ENCODE measurements at regions not wholly inside any gene's neighbourhood (a gene's known extent, or its start where the extent isn't known, plus 50 kb on each side); places are given as distances from the start of the nearest gene placed in this dataset.

GRCh38 chr10:58052772-58053171 is 214.9 kb downstream of the IPMK start:
- Mint-ChIP-seq H3K9me3 (no peaks in the 10 kb centered on the region), H3K4me3 (no peak overlapping the region), H3K36me3 (no peaks in the 10 kb centered on the region), H3K27ac (no peak overlapping the region), H3K4me1 (no peaks in the 10 kb centered on the region), H3K27me3 (no peaks in the 10 kb centered on the region)
- ATAC-seq (ENCODE audit: low read depth) (no peak), DNase-seq (ENCODE audit: low spot score in 2 of 2) (no peak)

- Mint-ChIP-seq H3K27ac (no peak overlapping the region), H3K9me3 (no peaks in the 10 kb centered on the region), H3K4me3 (no peak overlapping the region), H3K4me1 (no peaks in the 10 kb centered on the region), H3K27me3 (no peaks in the 10 kb centered on the region), H3K36me3 (no peaks in the 10 kb centered on the region)
- DNase-seq (ENCODE audit: low spot score in 2 of 2) (no peak), ATAC-seq (ENCODE audit: low read depth) (no peak)
Observed at GRCh38 chr10:58050575-58050974, 217.1 kb downstream of the IPMK start.

GRCh38 chr10:58048936-58049335 is 218.8 kb downstream of the IPMK start:
- ATAC-seq (ENCODE audit: low read depth) (no peak), DNase-seq (ENCODE audit: low spot score in 2 of 2) (no peak)
- H3K27me3 Mint-ChIP-seq, result no peaks in the 10 kb centered on the region
- no peaks in the 10 kb centered on the region for H3K36me3 Mint-ChIP-seq
- H3K4me3 Mint-ChIP-seq, result no peak overlapping the region
- H3K27ac Mint-ChIP-seq, result no peak overlapping the region
- no peaks in the 10 kb centered on the region for H3K9me3 Mint-ChIP-seq
- H3K4me1 Mint-ChIP-seq, result no peaks in the 10 kb centered on the region

- no peaks in the 10 kb centered on the region for H3K36me3 Mint-ChIP-seq
- ATAC-seq (ENCODE audit: low read depth), result no peak
- peaks cover 6% of the 10 kb centered on the region for H3K9me3 Mint-ChIP-seq
- no peak for DNase-seq (ENCODE audit: low spot score in 2 of 2)
- H3K27me3 Mint-ChIP-seq, result no peaks in the 10 kb centered on the region
- H3K4me1 Mint-ChIP-seq, result no peaks in the 10 kb centered on the region
- no peak overlapping the region for H3K4me3 Mint-ChIP-seq
- no peak overlapping the region for H3K27ac Mint-ChIP-seq
Observed at GRCh38 chr10:58044072-58044471, 223.6 kb downstream of the IPMK start.

- H3K4me3 Mint-ChIP-seq, result no peak overlapping the region
- no peak for ATAC-seq (ENCODE audit: low read depth)
- no peaks in the 10 kb centered on the region for H3K4me1 Mint-ChIP-seq
- peaks cover 6% of the 10 kb centered on the region for H3K9me3 Mint-ChIP-seq
- no peak overlapping the region for H3K27ac Mint-ChIP-seq
- H3K36me3 Mint-ChIP-seq, result no peaks in the 10 kb centered on the region
- H3K27me3 Mint-ChIP-seq, result no peaks in the 10 kb centered on the region
- no peak for DNase-seq (ENCODE audit: low spot score in 2 of 2)
Observed at GRCh38 chr10:58041901-58042300, 225.8 kb downstream of the IPMK start.

- ATAC-seq (ENCODE audit: low read depth) (no peak), DNase-seq (ENCODE audit: low spot score in 2 of 2) (no peak)
- Mint-ChIP-seq H3K4me1 (no peaks in the 10 kb centered on the region), H3K36me3 (no peaks in the 10 kb centered on the region), H3K9me3 (no peaks in the 10 kb centered on the region), H3K27me3 (no peaks in the 10 kb centered on the region), H3K27ac (no peak overlapping the region), H3K4me3 (no peak overlapping the region)
Observed at GRCh38 chr10:58030208-58030607, 237.5 kb downstream of the IPMK start.

GRCh38 chr10:58028597-58029366 is 238.9 kb downstream of the IPMK start:
- ATAC-seq (ENCODE audit: low read depth) (no peak), DNase-seq (ENCODE audit: low spot score in 2 of 2) (no peak)
- Mint-ChIP-seq H3K27me3 (no peaks in the 10 kb centered on the region), H3K4me3 (no peak overlapping the region), H3K4me1 (no peaks in the 10 kb centered on the region), H3K27ac (no peak overlapping the region), H3K36me3 (no peaks in the 10 kb centered on the region), H3K9me3 (no peaks in the 10 kb centered on the region)

- no peaks in the 10 kb centered on the region for H3K27me3 Mint-ChIP-seq
- H3K4me3 Mint-ChIP-seq, result no peak overlapping the region
- no peaks in the 10 kb centered on the region for H3K4me1 Mint-ChIP-seq
- no peaks in the 10 kb centered on the region for H3K36me3 Mint-ChIP-seq
- no peaks in the 10 kb centered on the region for H3K9me3 Mint-ChIP-seq
- DNase-seq (ENCODE audit: low spot score in 2 of 2), result no peak
- no peak for ATAC-seq (ENCODE audit: low read depth)
- no peak overlapping the region for H3K27ac Mint-ChIP-seq
Observed at GRCh38 chr10:58027426-58027825, 240.3 kb downstream of the IPMK start.

GRCh38 chr10:58026036-58026435 is 241.7 kb downstream of the IPMK start:
- no peaks in the 10 kb centered on the region for H3K4me1 Mint-ChIP-seq
- no peak overlapping the region for H3K27ac Mint-ChIP-seq
- DNase-seq (ENCODE audit: low spot score in 2 of 2) (no peak), ATAC-seq (ENCODE audit: low read depth) (no peak)
- H3K9me3 Mint-ChIP-seq, result peaks cover 2% of the 10 kb centered on the region
- H3K36me3 Mint-ChIP-seq, result no peaks in the 10 kb centered on the region
- no peak overlapping the region for H3K4me3 Mint-ChIP-seq
- no peaks in the 10 kb centered on the region for H3K27me3 Mint-ChIP-seq

- H3K27me3 Mint-ChIP-seq, result no peaks in the 10 kb centered on the region
- no peak overlapping the region for H3K4me3 Mint-ChIP-seq
- H3K9me3 Mint-ChIP-seq, result peaks cover 2% of the 10 kb centered on the region
- no peaks in the 10 kb centered on the region for H3K4me1 Mint-ChIP-seq
- H3K27ac Mint-ChIP-seq, result no peak overlapping the region
- ATAC-seq (ENCODE audit: low read depth) (no peak), DNase-seq (ENCODE audit: low spot score in 2 of 2) (no peak)
- H3K36me3 Mint-ChIP-seq, result no peaks in the 10 kb centered on the region
Observed at GRCh38 chr10:58023341-58024073, 244.2 kb downstream of the IPMK start.

GRCh38 chr10:58019863-58020537 is 247.7 kb downstream of the IPMK start:
- Mint-ChIP-seq H3K36me3 (no peaks in the 10 kb centered on the region), H3K4me1 (no peaks in the 10 kb centered on the region), H3K27me3 (no peaks in the 10 kb centered on the region), H3K4me3 (no peak overlapping the region), H3K9me3 (peaks cover 2% of the 10 kb centered on the region), H3K27ac (no peak overlapping the region)
- no peak for DNase-seq (ENCODE audit: low spot score in 2 of 2)
- no peak for ATAC-seq (ENCODE audit: low read depth)

- Mint-ChIP-seq H3K4me3 (no peak overlapping the region), H3K27me3 (no peaks in the 10 kb centered on the region), H3K4me1 (no peaks in the 10 kb centered on the region), H3K9me3 (peaks cover 2% of the 10 kb centered on the region), H3K36me3 (no peaks in the 10 kb centered on the region), H3K27ac (no peak overlapping the region)
- DNase-seq (ENCODE audit: low spot score in 2 of 2) (no peak), ATAC-seq (ENCODE audit: low read depth) (no peak)
Observed at GRCh38 chr10:58017719-58018367, 249.9 kb downstream of the IPMK start.

GRCh38 chr10:58016614-58017013 is 251.1 kb downstream of the IPMK start:
- ATAC-seq (ENCODE audit: low read depth) (no peak), DNase-seq (ENCODE audit: low spot score in 2 of 2) (no peak)
- H3K4me1 Mint-ChIP-seq, result no peaks in the 10 kb centered on the region
- no peak overlapping the region for H3K27ac Mint-ChIP-seq
- no peaks in the 10 kb centered on the region for H3K36me3 Mint-ChIP-seq
- no peaks in the 10 kb centered on the region for H3K27me3 Mint-ChIP-seq
- no peak overlapping the region for H3K4me3 Mint-ChIP-seq
- H3K9me3 Mint-ChIP-seq, result no peaks in the 10 kb centered on the region

GRCh38 chr10:58014436-58014835 is 253.3 kb downstream of the IPMK start:
- DNase-seq (ENCODE audit: low spot score in 2 of 2) (no peak), ATAC-seq (ENCODE audit: low read depth) (no peak)
- no peaks in the 10 kb centered on the region for H3K4me1 Mint-ChIP-seq
- no peak overlapping the region for H3K27ac Mint-ChIP-seq
- H3K27me3 Mint-ChIP-seq, result no peaks in the 10 kb centered on the region
- no peak overlapping the region for H3K4me3 Mint-ChIP-seq
- H3K36me3 Mint-ChIP-seq, result no peaks in the 10 kb centered on the region
- H3K9me3 Mint-ChIP-seq, result no peaks in the 10 kb centered on the region

All from memory B cell (primary cell).